Activated CD8-positive, alpha-beta T cell treated with anti-CD3 and anti-CD28 coated beads for 36 hours (primary cell): ENCODE measurements at regions not wholly inside any gene's neighbourhood (a gene's known extent, or its start where the extent isn't known, plus 50 kb on each side); places are given as distances from the start of the nearest gene placed in this dataset.

Experiments
- ATAC-seq: fragments of 200-7000 bp; cut with Tn5 transposase; one replicate; pipeline ENCODE4 v1.10.0; 2021; ENCODE audit warnings: mild to moderate bottlenecking, moderate library complexity
- CTCF ChIA-PET: fragments of 350-600 bp; sonication (Branson Sonifier 250); formaldehyde crosslinking; loops from one replicate; lab custom pipeline; 2021; ENCODE audit warnings: antibody characterized with exemption; lab: Charles Lee
- POLR2A ChIA-PET: fragments of 350-600 bp; sonication (Branson Sonifier 250); formaldehyde crosslinking; loops from one replicate; lab custom pipeline; 2021; ENCODE audit warnings: antibody characterized with exemption; lab: Charles Lee
- DNase-seq: peaks from one replicate; pipeline ENCODE4 v3.0.0-alpha.2; 2020
- H3K27ac Mint-ChIP-seq: one replicate; pipeline ENCODE4 v1.8.0; 2021; ENCODE audit warnings: mild to moderate bottlenecking, mixed read lengths
- H3K27me3 Mint-ChIP-seq: one replicate; pipeline ENCODE4 v1.8.0; 2021; ENCODE audit warnings: mixed read lengths
- H3K36me3 Mint-ChIP-seq: one replicate; pipeline ENCODE4 v1.8.0; 2021; ENCODE audit warnings: low read depth, mixed read lengths
- H3K4me1 Mint-ChIP-seq: one replicate; pipeline ENCODE4 v1.8.0; 2021; ENCODE audit warnings: low read depth, mixed read lengths
- H3K4me3 Mint-ChIP-seq: one replicate; pipeline ENCODE4 v1.8.0; 2021; ENCODE audit warnings: mild to moderate bottlenecking, moderate library complexity, mixed read lengths
- H3K9me3 Mint-ChIP-seq: one replicate; pipeline ENCODE4 v1.8.0; 2021; ENCODE audit warnings: mixed read lengths
- intact Hi-C: fragments of 100-400 bp; cut with micrococcal nuclease; formaldehyde crosslinking; loops from one replicate; pipeline ENCODE4 v1.10.0; 2022
- TF ChIP-seq, protein P1 (sequence below): fragments of 200-600 bp; IDR thresholded peaks from one replicate; pipeline ENCODE4 v1.8.0; 2022; ENCODE audit warnings: antibody characterized with exemption, mild to moderate bottlenecking

DNA sequence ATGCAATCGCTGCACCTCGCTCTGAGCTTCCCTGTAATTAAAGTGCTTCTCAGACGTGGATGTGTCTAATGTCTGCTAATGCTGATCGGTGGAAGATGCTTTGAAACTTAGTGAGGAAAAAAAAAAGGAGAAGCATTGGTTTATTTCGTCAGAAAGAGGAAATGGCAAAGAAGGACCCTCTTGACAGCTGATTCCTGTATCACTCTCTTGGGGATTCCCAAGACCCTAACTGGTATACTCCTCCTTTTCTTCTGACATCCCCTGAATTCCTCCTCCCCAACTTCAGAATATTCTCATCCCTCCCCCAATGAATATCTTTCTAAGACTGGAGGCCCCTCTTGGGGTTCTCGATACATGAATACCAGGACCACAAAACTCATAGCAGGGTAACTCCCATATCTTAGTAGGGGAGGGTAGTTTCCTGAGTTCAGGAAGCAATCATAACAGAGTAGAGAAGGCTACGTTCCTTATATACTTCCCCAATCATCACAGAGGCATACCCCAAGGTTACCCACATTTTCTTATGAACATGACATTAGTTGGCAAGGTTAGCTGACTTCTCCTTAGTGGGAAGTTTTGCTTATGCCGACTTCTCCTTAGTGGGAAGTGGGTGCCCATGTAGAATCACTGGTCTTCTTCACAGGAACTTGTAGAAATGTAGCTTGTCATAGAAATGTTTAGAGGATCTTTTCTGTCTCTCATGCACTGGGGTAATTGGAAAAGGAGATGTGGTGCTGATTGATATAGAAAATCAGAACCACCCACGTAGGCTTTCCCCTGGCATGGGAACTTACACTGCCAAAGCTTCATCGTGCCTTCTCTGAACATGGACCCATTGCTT, 63.8 kb upstream of the ATXN1 start:
- Mint-ChIP-seq H3K27me3 (peaks cover 18% of the 10 kb centered on the region), H3K4me3 (no peak overlapping the region), H3K27ac (no peak overlapping the region), H3K4me1 (peaks cover 24% of the 10 kb centered on the region), H3K9me3 (no peaks in the 10 kb centered on the region), H3K36me3 (no peaks in the 10 kb centered on the region)
- ChIA-PET CTCF (interaction anchor here (1.4 kb wide), 1 partner anchor 11 kb away, joined by 3 read pairs; no protein-coding TSS in a partner anchor), POLR2A (no interaction called here)
- ATAC-seq (no peak), DNase-seq (peak; percentile 31)
- TF ChIP-seq, protein P1, sequence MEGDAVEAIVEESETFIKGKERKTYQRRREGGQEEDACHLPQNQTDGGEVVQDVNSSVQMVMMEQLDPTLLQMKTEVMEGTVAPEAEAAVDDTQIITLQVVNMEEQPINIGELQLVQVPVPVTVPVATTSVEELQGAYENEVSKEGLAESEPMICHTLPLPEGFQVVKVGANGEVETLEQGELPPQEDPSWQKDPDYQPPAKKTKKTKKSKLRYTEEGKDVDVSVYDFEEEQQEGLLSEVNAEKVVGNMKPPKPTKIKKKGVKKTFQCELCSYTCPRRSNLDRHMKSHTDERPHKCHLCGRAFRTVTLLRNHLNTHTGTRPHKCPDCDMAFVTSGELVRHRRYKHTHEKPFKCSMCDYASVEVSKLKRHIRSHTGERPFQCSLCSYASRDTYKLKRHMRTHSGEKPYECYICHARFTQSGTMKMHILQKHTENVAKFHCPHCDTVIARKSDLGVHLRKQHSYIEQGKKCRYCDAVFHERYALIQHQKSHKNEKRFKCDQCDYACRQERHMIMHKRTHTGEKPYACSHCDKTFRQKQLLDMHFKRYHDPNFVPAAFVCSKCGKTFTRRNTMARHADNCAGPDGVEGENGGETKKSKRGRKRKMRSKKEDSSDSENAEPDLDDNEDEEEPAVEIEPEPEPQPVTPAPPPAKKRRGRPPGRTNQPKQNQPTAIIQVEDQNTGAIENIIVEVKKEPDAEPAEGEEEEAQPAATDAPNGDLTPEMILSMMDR = no peak
- intact Hi-C loops = no loop called here

DNA sequence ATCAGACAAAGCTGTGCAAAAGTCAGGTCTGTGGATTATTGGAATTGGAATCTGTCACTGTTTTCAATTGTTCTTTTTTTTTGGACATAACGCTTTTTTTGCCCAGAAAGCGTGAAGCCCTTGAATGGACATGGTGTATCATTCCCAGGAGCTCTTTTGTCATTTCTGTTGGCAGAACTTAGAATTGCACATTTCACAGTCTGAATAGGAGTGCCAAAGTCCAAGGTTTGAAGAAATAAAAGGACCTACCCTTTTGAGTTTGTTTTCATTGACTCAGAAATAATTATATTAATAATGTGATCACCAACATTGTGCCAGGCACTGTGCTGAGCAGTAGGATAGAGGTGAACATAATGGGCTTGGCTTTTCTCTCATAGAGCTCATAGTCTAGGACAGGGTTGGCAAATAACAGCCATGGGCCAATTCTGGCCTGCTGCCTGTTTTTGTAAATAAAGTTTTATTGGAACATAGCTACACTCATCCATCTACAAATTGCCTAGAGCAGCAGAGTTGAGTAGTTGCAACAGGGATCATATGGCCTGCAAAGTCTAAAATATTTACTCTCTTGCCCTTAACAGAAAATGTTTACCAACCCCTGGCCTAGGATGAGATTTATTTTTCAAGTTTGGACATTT, 62.6 kb upstream of the ATXN1 start:
- Mint-ChIP-seq H3K9me3 (no peaks in the 10 kb centered on the region), H3K27me3 (peaks cover 20% of the 10 kb centered on the region), H3K27ac (no peak overlapping the region), H3K36me3 (no peaks in the 10 kb centered on the region), H3K4me1 (peaks cover 24% of the 10 kb centered on the region), H3K4me3 (no peak overlapping the region)
- CTCF ChIA-PET = no interaction called here
- POLR2A ChIA-PET = no interaction called here
- TF ChIP-seq, protein P1 = no peak
- intact Hi-C loops = no loop called here
- ATAC-seq (no peak), DNase-seq (no peak)

DNA sequence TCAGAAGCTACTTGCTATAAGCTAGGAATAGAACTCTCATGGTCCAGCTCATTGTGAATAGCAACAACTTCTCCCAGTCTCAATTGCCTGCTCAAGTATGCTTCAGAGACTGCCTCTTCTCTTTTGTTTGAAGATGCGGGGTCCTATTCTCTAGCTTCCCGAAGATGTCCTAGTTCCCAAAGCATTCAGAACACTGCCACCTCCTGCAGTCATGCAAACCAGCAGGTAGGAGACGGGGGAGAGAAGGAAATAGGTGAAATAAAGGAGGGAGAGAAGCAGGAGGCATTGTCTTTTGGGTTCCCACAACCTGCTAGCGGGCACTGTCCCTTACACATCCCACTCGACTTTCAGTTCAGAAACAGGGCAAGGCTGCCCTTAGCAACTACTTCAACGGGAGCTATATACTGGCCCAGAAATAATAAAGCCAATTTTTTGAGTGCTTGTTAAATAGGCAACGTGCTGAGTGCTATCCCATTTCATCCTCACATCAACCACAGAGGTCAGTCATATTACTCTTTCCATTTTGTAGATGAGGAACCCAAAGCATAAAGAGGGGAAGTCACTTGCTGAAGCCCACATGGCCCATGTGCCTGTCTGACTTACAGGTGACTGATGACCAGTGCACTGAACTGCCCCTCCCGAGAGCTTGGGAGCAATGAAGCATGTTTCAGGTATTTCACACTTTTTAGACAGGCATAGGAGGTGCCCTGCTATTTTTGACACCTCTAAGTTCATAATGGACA, 61.9 kb upstream of the ATXN1 start:
- Mint-ChIP-seq H3K36me3 (no peaks in the 10 kb centered on the region), H3K9me3 (no peaks in the 10 kb centered on the region), H3K4me3 (no peak overlapping the region), H3K27me3 (peaks cover 20% of the 10 kb centered on the region), H3K4me1 (peaks cover 20% of the 10 kb centered on the region), H3K27ac (no peak overlapping the region)
- no peak for DNase-seq
- POLR2A ChIA-PET = no interaction called here
- TF ChIP-seq, protein P1 = no peak
- ATAC-seq = no peak
- intact Hi-C loops = no loop called here
- CTCF ChIA-PET = no interaction called here

DNA sequence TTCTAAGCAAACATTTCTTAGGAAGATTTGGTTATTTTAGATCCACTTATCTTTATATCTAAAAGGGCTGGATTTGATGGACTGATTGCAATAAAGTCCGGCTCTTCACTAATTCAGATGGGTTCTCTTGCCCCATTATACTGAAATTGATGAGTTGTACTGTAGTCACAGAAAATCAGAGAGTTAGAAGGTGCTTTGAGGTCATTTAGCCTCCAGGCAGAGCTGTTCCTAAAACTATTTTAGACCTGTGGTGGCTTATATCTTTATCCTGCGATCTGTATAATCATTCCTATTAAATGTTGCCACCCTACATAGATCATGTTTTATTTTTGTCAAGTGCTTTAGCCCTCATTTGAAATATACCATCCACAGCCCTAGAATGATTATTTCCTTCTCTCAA, 61.3 kb upstream of the ATXN1 start:
- POLR2A ChIA-PET = no interaction called here
- TF ChIP-seq, protein P1 = no peak
- DNase-seq (no peak), ATAC-seq (no peak)
- intact Hi-C loops = no loop called here
- H3K27me3 Mint-ChIP-seq = peaks cover 20% of the 10 kb centered on the region
- no peak overlapping the region for H3K27ac Mint-ChIP-seq
- no peaks in the 10 kb centered on the region for H3K36me3 Mint-ChIP-seq
- no peaks in the 10 kb centered on the region for H3K9me3 Mint-ChIP-seq
- no peak overlapping the region for H3K4me3 Mint-ChIP-seq
- CTCF ChIA-PET = no interaction called here
- peaks cover 15% of the 10 kb centered on the region for H3K4me1 Mint-ChIP-seq
